ENCODE measurements at regions not wholly inside any gene's neighbourhood (a gene's known extent, or its start where the extent isn't known, plus 50 kb on each side); places are given as distances from the start of the nearest gene placed in this dataset.

GRCh38 chr18:46374850-46375249, 270.7 kb downstream of the HAUS1 start:
- POLR2A ChIA-PET = no interaction called here
- no peak for DNase-seq (ENCODE audit: extremely low spot score)
- TF ChIP-seq LEF1 (IDR thresholded peaks at IDR 0.05; ENCODE audit: borderline replicate concordance) (no peak), FOXA1 (IDR thresholded peaks at IDR 0.05) (no peak), SUZ12 (IDR thresholded peaks at IDR 0.05) (no peak), NFRKB (IDR thresholded peaks at IDR 0.05) (no peak), CTBP1 (IDR thresholded peaks at IDR 0.05; ENCODE audit: borderline replicate concordance) (no peak), ARNT (IDR thresholded peaks at IDR 0.05) (no peak), HDGF (IDR thresholded peaks at IDR 0.05; ENCODE audit: borderline replicate concordance) (no peak), FOXK2 (IDR thresholded peaks at IDR 0.05) (no peak), L3MBTL2 (conservative IDR thresholded peaks at IDR 0.05) (no peak), ELF4 (IDR thresholded peaks at IDR 0.05) (no peak)
- TF ChIP-seq, protein P1, sequence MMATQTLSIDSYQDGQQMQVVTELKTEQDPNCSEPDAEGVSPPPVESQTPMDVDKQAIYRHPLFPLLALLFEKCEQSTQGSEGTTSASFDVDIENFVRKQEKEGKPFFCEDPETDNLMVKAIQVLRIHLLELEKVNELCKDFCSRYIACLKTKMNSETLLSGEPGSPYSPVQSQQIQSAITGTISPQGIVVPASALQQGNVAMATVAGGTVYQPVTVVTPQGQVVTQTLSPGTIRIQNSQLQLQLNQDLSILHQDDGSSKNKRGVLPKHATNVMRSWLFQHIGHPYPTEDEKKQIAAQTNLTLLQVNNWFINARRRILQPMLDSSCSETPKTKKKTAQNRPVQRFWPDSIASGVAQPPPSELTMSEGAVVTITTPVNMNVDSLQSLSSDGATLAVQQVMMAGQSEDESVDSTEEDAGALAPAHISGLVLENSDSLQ (IDR thresholded peaks at IDR 0.05) = no peak
- CTCF ChIA-PET = no interaction called here

DNA sequence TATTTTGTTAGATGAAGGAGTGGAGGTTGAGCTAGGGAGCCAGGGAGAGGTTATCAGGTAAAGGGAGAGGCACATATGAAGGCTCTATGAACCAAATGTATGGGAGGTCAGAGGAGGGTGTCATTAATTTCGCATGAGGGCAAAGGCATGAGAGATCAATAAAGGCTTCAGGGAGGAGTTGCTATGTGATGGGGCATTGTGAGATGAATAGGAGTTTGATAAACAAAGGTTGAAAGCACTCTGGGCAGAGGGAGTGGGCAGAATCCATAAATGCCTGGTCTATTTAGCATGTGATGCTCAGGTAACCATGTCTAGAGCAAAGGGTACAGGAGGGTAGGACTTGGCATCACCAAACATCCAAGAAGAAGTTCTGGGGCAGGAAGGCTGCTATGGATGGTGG, 273.4 kb downstream of the HAUS1 start:
- no peak for DNase-seq (ENCODE audit: extremely low spot score)
- CTCF ChIA-PET = no interaction called here
- no peak for TF ChIP-seq TARDBP (IDR thresholded peaks at IDR 0.05)
- no peak for TF ChIP-seq FOXK2 (IDR thresholded peaks at IDR 0.05)
- no peak for TF ChIP-seq ELF4 (IDR thresholded peaks at IDR 0.05)
- no peak for TF ChIP-seq LEF1 (IDR thresholded peaks at IDR 0.05; ENCODE audit: borderline replicate concordance)
- no peak for TF ChIP-seq ZNF384 (IDR thresholded peaks at IDR 0.05)
- TF ChIP-seq SUZ12 (IDR thresholded peaks at IDR 0.05) = no peak
- no peak for TF ChIP-seq ARNT (IDR thresholded peaks at IDR 0.05)
- no peak for TF ChIP-seq SP1 (IDR thresholded peaks at IDR 0.05)
- TF ChIP-seq HDGF (IDR thresholded peaks at IDR 0.05; ENCODE audit: borderline replicate concordance) = no peak
- TF ChIP-seq, protein P1 (IDR thresholded peaks at IDR 0.05) = no peak
- no peak for TF ChIP-seq FOXA1 (IDR thresholded peaks at IDR 0.05)
- no peak for TF ChIP-seq FOXM1 (IDR thresholded peaks at IDR 0.05; ENCODE audit: borderline replicate concordance)
- no peak for TF ChIP-seq BHLHE40 (IDR thresholded peaks at IDR 0.05; ENCODE audit: borderline replicate concordance)
- no peak for TF ChIP-seq NFRKB (IDR thresholded peaks at IDR 0.05)
- no peak for TF ChIP-seq L3MBTL2 (conservative IDR thresholded peaks at IDR 0.05)
- TF ChIP-seq CTBP1 (IDR thresholded peaks at IDR 0.05; ENCODE audit: borderline replicate concordance) = no peak
- POLR2A ChIA-PET = no interaction called here

DNA sequence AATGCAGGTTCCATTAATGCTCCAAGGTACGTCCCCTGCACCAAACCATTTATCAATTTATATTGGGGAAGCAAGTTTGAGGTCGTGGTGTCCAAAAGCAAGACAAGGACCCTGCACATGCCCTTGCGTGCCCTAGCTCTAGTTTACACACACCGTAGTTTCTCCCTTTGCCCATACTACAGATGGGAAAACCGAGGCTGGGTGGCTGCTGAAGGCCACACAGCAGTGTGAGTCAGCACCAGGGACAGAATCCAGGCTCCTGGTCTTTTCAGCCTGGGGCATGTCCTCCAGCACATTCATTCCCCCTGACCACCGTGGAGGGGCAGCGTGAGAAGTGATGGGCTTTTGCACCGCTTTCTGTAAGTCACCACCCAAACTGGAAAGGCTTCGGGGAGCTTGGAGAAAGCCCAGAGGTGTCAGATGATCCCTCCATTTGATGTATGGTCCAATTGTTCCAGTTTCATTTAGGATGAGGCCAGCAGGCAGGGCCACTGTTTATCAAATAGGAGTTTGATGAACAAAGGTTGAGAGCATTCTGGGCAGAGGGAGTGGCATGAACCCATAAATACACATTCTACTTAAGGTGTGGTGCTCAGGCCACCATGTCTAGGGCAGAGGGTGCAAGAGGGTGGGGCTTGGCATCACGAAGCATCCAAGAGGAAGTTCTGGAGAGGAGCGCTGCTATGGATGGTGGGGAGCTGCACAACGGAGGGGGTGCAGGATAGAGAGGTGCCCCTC, 274.1 kb downstream of the HAUS1 start:
- DNase-seq (ENCODE audit: extremely low spot score) = no peak
- ChIA-PET POLR2A (no interaction called here), CTCF (no interaction called here)
- no peak for TF ChIP-seq FOXK2 (IDR thresholded peaks at IDR 0.05)
- no peak for TF ChIP-seq ELF4 (IDR thresholded peaks at IDR 0.05)
- no peak for TF ChIP-seq ZNF384 (IDR thresholded peaks at IDR 0.05)
- TF ChIP-seq ARNT (IDR thresholded peaks at IDR 0.05) = no peak
- TF ChIP-seq BHLHE40 (IDR thresholded peaks at IDR 0.05; ENCODE audit: borderline replicate concordance) = no peak
- no peak for TF ChIP-seq FOXM1 (IDR thresholded peaks at IDR 0.05; ENCODE audit: borderline replicate concordance)
- TF ChIP-seq HDGF (IDR thresholded peaks at IDR 0.05; ENCODE audit: borderline replicate concordance) = no peak
- no peak for TF ChIP-seq CTBP1 (IDR thresholded peaks at IDR 0.05; ENCODE audit: borderline replicate concordance)
- TF ChIP-seq FOXA1 (IDR thresholded peaks at IDR 0.05) = no peak

DNA sequence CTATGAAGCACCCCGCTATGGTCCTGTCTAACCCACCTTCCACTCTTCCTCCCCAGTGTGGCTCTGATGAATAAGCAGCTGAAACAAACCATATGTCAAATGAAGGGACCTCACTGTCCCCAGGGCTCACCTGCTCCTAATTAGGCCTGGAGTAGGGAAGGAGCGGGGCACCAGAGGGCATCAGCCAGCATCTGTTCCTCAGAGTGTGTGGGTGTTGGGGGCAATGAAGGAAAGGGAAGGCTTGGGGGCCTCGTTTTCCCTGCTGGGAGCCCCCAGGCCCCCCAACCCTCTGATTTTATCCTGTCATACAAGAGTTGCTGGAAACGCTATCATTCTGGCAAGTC, 274.7 kb downstream of the HAUS1 start:
- CTCF ChIA-PET = no interaction called here
- POLR2A ChIA-PET = no interaction called here

GRCh38 chr18:46379323-46379950, 275.3 kb downstream of the HAUS1 start:
- TF ChIP-seq LEF1 (IDR thresholded peaks at IDR 0.05; ENCODE audit: borderline replicate concordance) (no peak), HDGF (IDR thresholded peaks at IDR 0.05; ENCODE audit: borderline replicate concordance) (no peak), SUZ12 (IDR thresholded peaks at IDR 0.05) (no peak), ARNT (IDR thresholded peaks at IDR 0.05) (no peak), TARDBP (IDR thresholded peaks at IDR 0.05) (no peak), FOXK2 (IDR thresholded peaks at IDR 0.05) (no peak), FOXM1 (IDR thresholded peaks at IDR 0.05; ENCODE audit: borderline replicate concordance) (no peak), ZNF384 (IDR thresholded peaks at IDR 0.05) (no peak), NFRKB (IDR thresholded peaks at IDR 0.05) (no peak), FOXA1 (IDR thresholded peaks at IDR 0.05) (no peak), L3MBTL2 (conservative IDR thresholded peaks at IDR 0.05) (no peak), SP1 (IDR thresholded peaks at IDR 0.05) (no peak), ELF4 (IDR thresholded peaks at IDR 0.05) (no peak)
- TF ChIP-seq, protein P1 (IDR thresholded peaks at IDR 0.05) = no peak
- no peak for DNase-seq (ENCODE audit: extremely low spot score)
- CTCF ChIA-PET = no interaction called here
- POLR2A ChIA-PET = no interaction called here

More for the DNA sequence above, 274.7 kb downstream of the HAUS1 start:
- no peak for DNase-seq (ENCODE audit: extremely low spot score)
- TF ChIP-seq HDGF (IDR thresholded peaks at IDR 0.05; ENCODE audit: borderline replicate concordance) = no peak
- no peak for TF ChIP-seq ARNT (IDR thresholded peaks at IDR 0.05)
- no peak for TF ChIP-seq LEF1 (IDR thresholded peaks at IDR 0.05; ENCODE audit: borderline replicate concordance)
- no peak for TF ChIP-seq SP1 (IDR thresholded peaks at IDR 0.05)

DNA sequence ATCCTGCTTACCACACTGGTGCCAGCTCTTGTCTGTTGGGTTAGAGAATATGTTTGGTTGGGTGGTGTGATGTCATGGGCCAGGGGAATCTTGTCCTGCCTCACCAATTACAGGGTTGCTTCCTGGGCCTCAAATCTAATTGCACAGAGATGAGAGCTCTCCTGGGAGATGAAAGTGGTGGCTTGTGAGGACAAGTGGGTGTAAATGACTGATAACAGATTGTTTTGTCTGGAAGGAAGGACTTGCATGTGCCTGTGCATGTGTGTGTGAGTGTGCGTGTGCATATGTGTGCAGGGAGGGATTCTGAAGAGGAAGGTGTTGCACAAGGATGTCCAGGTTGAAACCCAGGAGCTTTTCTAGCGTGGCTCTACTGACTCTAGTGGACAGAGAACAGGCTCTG, 271.9 kb downstream of the LOXHD1 start:
- DNase-seq (ENCODE audit: extremely low spot score) = no peak
- CTCF ChIA-PET = no interaction called here
- POLR2A ChIA-PET = no interaction called here
- TF ChIP-seq FOXA1 (IDR thresholded peaks at IDR 0.05) (no peak), SP1 (IDR thresholded peaks at IDR 0.05) (no peak), FOXK2 (IDR thresholded peaks at IDR 0.05) (no peak), ZNF384 (IDR thresholded peaks at IDR 0.05) (no peak), L3MBTL2 (conservative IDR thresholded peaks at IDR 0.05) (no peak), HDGF (IDR thresholded peaks at IDR 0.05; ENCODE audit: borderline replicate concordance) (no peak), FOXM1 (IDR thresholded peaks at IDR 0.05; ENCODE audit: borderline replicate concordance) (no peak), BHLHE40 (IDR thresholded peaks at IDR 0.05; ENCODE audit: borderline replicate concordance) (no peak), LEF1 (IDR thresholded peaks at IDR 0.05; ENCODE audit: borderline replicate concordance) (no peak), TARDBP (IDR thresholded peaks at IDR 0.05) (no peak), CTBP1 (IDR thresholded peaks at IDR 0.05; ENCODE audit: borderline replicate concordance) (no peak), SUZ12 (IDR thresholded peaks at IDR 0.05) (no peak), ELF4 (IDR thresholded peaks at IDR 0.05) (no peak), NFRKB (IDR thresholded peaks at IDR 0.05) (no peak), ARNT (IDR thresholded peaks at IDR 0.05) (no peak)
- TF ChIP-seq, protein P1 (IDR thresholded peaks at IDR 0.05) = no peak
